Esophagus (tissue), 2 donors: ENCODE measurements at regions not wholly inside any gene's neighbourhood (a gene's known extent, or its start where the extent isn't known, plus 50 kb on each side); places are given as distances from the start of the nearest gene placed in this dataset.
"Not testable (repeated sequence)": the region's sequence is repeated elsewhere in the genome, so short reads cannot be mapped to it uniquely, and the experiment has no call there.

Source experiments
- H3K27ac ChIP-seq, 2 donors: one replicate each; pipeline ENCODE4 v1.5.1; 2013; ENCODE audit warnings: low read depth in 2 of 2, mild to moderate bottlenecking in 2 of 2, inconsistent platforms in 1 of 2, low read length in 1 of 2, moderate library complexity in 1 of 2
- H3K27me3 ChIP-seq, 2 donors: one replicate each; pipeline ENCODE4 v1.6.1; 2013; ENCODE audit warnings: low read length in 2 of 2, control low read depth in 1 of 2, mild to moderate bottlenecking in 1 of 2; ENCODE audit not compliant: insufficient read depth in 2 of 2, control insufficient read depth in 1 of 2
- H3K36me3 ChIP-seq, 2 donors: one replicate each; pipeline ENCODE4 v1.6.1; 2013; ENCODE audit warnings: low read length in 1 of 2; ENCODE audit not compliant: control insufficient read depth in 2 of 2, insufficient read depth in 2 of 2
- H3K4me1 ChIP-seq, 2 donors: one replicate each; pipeline ENCODE4 v1.6.1; 2013; ENCODE audit warnings: low read length in 1 of 2; ENCODE audit not compliant: control insufficient read depth in 2 of 2, insufficient read depth in 2 of 2
- H3K4me3 ChIP-seq, 2 donors: one replicate each; pipeline ENCODE4 v1.5.1; 2013; ENCODE audit warnings: low read length in 2 of 2, mild to moderate bottlenecking in 2 of 2, low read depth in 1 of 2, moderate library complexity in 1 of 2
- H3K9me3 ChIP-seq, 2 donors: one replicate each; pipeline ENCODE4 v1.6.1; 2013; ENCODE audit warnings: mild to moderate bottlenecking in 2 of 2, low read depth in 1 of 2, low read length in 1 of 2, moderate library complexity in 1 of 2; ENCODE audit not compliant: control insufficient read depth in 2 of 2, insufficient read depth in 1 of 2
- WGBS, 2 donors: extraction: QIAGEN DNeasy Blood & Tissue Kit; methylation state at CpG; one replicate each; pipeline ENCODE4 v1.1.7; 2013; 5-methylcytosine and 5-hydroxymethylcytosine counted together
- donor health status: healthy with polysubstance abuse.
- donor health status: Bipolar disorder and iron deficiency.

GRCh38 chr6:48505621-48506020, 394.6 kb upstream of the PTCHD4 start:
- Histone ChIP-seq H3K27me3 (no peaks in the 10 kb centered on the region), H3K4me1 (no peaks in the 10 kb centered on the region), H3K4me3 (no peak overlapping the region), H3K9me3 (no peaks in the 10 kb centered on the region), H3K36me3 (no peaks in the 10 kb centered on the region), H3K27ac (no peak overlapping the region)
- WGBS, 2 donors: 72 to 74% methylated on average over 2 of the region's 2 CpGs

- not testable (repeated sequence) for H3K9me3 ChIP-seq, H3K36me3 ChIP-seq, H3K4me1 ChIP-seq, H3K27ac ChIP-seq, H3K4me3 ChIP-seq, H3K27me3 ChIP-seq
- 84 to 91% methylated on average over 2 of the region's 2 CpGs for WGBS, 2 donors
These were observed 382.4 kb upstream of the PTCHD4 start for GRCh38 chr6:48493432-48493831.

- no peak overlapping the region for H3K4me3 ChIP-seq
- H3K27ac ChIP-seq: no peak overlapping the region
- no peaks in the 10 kb centered on the region for H3K9me3 ChIP-seq
- whole genome bisulfite sequencing, 2 donors: 86 to 89% methylated on average over 4 of the region's 4 CpGs
- H3K27me3 ChIP-seq: no peaks in the 10 kb centered on the region
- H3K4me1 ChIP-seq: no peaks in the 10 kb centered on the region
- no peaks in the 10 kb centered on the region for H3K36me3 ChIP-seq
These were observed 379.7 kb upstream of the PTCHD4 start for GRCh38 chr6:48490658-48491057.

- Histone ChIP-seq H3K27ac (no peak overlapping the region), H3K36me3 (no peaks in the 10 kb centered on the region), H3K27me3 (no peaks in the 10 kb centered on the region), H3K4me1 (no peaks in the 10 kb centered on the region), H3K9me3 (no peaks in the 10 kb centered on the region), H3K4me3 (no peak overlapping the region)
- 91 to 93% methylated on average over 3 of the region's 3 CpGs for WGBS, 2 donors
These were observed 375.9 kb upstream of the PTCHD4 start for GRCh38 chr6:48486876-48487275.

GRCh38 chr6:48486373-48486772, 375.4 kb upstream of the PTCHD4 start:
- Histone ChIP-seq H3K36me3 (no peaks in the 10 kb centered on the region), H3K9me3 (no peaks in the 10 kb centered on the region), H3K4me3 (no peak overlapping the region), H3K27ac (no peak overlapping the region), H3K27me3 (no peaks in the 10 kb centered on the region), H3K4me1 (no peaks in the 10 kb centered on the region)
- WGBS, 2 donors: 63 to 72% methylated on average over 3 of the region's 3 CpGs

- Histone ChIP-seq H3K9me3 (no peaks in the 10 kb centered on the region), H3K4me1 (peaks cover 0 to 2% of the 10 kb centered on the region in 2 donors), H3K27ac (no peak overlapping the region), H3K36me3 (no peaks in the 10 kb centered on the region), H3K27me3 (no peaks in the 10 kb centered on the region), H3K4me3 (no peak overlapping the region)
These were observed 365.3 kb upstream of the PTCHD4 start for GRCh38 chr6:48476257-48476656.

- Histone ChIP-seq H3K9me3 (no peaks in the 10 kb centered on the region), H3K4me3 (no peak overlapping the region), H3K27ac (no peak overlapping the region), H3K27me3 (no peaks in the 10 kb centered on the region), H3K36me3 (no peaks in the 10 kb centered on the region), H3K4me1 (peaks cover 0 to 2% of the 10 kb centered on the region in 2 donors)
- 87 to 93% methylated on average over 1 of the region's 1 CpG for WGBS, 2 donors
These were observed 364.3 kb upstream of the PTCHD4 start for GRCh38 chr6:48475275-48475674.

- peaks cover 0 to 2% of the 10 kb centered on the region in 2 donors for H3K4me1 ChIP-seq
These were observed 363.8 kb upstream of the PTCHD4 start for GRCh38 chr6:48474830-48475229.

GRCh38 chr6:48474136-48474535, 363.1 kb upstream of the PTCHD4 start:
- no peak overlapping the region for H3K4me3 ChIP-seq
- WGBS, 2 donors: 15 to 49% methylated on average over 2 of the region's 2 CpGs
- H3K4me1 ChIP-seq: peaks cover 0 to 2% of the 10 kb centered on the region in 2 donors
- H3K27me3 ChIP-seq: no peaks in the 10 kb centered on the region
- no peaks in the 10 kb centered on the region for H3K9me3 ChIP-seq
- no peaks in the 10 kb centered on the region for H3K36me3 ChIP-seq
- no peak overlapping the region for H3K27ac ChIP-seq

More at GRCh38 chr6:48474830-48475229, 363.8 kb upstream of the PTCHD4 start:
- Histone ChIP-seq H3K9me3 (no peaks in the 10 kb centered on the region), H3K27ac (no peak overlapping the region), H3K4me3 (no peak overlapping the region), H3K27me3 (no peaks in the 10 kb centered on the region), H3K36me3 (no peaks in the 10 kb centered on the region)
- WGBS, 2 donors: 44 to 58% methylated on average over 2 of the region's 2 CpGs

GRCh38 chr6:48472535-48472934, 361.5 kb upstream of the PTCHD4 start:
- no peak overlapping the region for H3K27ac ChIP-seq
- H3K27me3 ChIP-seq: no peaks in the 10 kb centered on the region
- H3K4me3 ChIP-seq: no peak overlapping the region
- WGBS, 2 donors: 39 to 74% methylated on average over 2 of the region's 2 CpGs
- H3K36me3 ChIP-seq: no peaks in the 10 kb centered on the region
- H3K4me1 ChIP-seq: peaks cover 0 to 2% of the 10 kb centered on the region in 2 donors
- no peaks in the 10 kb centered on the region for H3K9me3 ChIP-seq
